Gastrocnemius medialis (tissue), 4 donors: ENCODE measurements at regions not wholly inside any gene's neighbourhood (a gene's known extent, or its start where the extent isn't known, plus 50 kb on each side); places are given as distances from the start of the nearest gene placed in this dataset.

Experiments used
- POLR2A ChIP-seq, 2 donors: fragments of 450-650 bp; IDR thresholded peaks; one replicate each; pipeline ENCODE4 v1.6.1; 2017; ENCODE audit warnings: antibody characterized with exemption in 2 of 2, mild to moderate bottlenecking in 2 of 2, moderate library complexity in 2 of 2
- TF ChIP-seq, protein P1 (sequence below), 5 experiments: fragments of 450-650 bp in 3 of 5; fragments of 200-600 bp in 2 of 5; sonication (generic) in 2 of 5; IDR thresholded peaks in 4 of 5; conservative IDR thresholded peaks in 1 of 5; 1 replicate in 4 of 5; 2 replicates in 1 of 5; pipeline ENCODE4 v1.5.1; 2016 to 2019; ENCODE audit warnings: antibody characterized with exemption in 5 of 5, mild to moderate bottlenecking in 3 of 5, moderate library complexity in 3 of 5

DNA sequence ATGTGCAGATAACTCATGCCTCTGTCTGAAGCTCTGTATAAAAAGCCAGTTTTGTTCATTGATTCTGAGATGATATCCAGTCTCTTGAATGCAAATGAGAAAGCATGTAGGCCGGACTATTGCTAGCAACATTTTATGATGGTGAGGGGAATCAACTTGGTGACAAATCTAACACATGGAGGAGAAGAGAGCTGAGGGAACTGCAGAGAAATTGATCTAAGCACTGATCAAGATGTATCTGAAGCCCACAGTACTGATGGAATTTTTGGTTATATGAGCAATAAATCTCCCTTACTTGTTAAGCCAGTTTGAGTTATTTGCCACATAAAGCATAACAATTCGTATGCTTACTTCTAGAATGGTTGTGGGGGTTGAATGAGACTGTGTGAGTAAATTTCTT is 295.6 kb upstream of the DDHD1 start:
- TF ChIP-seq, protein P1, sequence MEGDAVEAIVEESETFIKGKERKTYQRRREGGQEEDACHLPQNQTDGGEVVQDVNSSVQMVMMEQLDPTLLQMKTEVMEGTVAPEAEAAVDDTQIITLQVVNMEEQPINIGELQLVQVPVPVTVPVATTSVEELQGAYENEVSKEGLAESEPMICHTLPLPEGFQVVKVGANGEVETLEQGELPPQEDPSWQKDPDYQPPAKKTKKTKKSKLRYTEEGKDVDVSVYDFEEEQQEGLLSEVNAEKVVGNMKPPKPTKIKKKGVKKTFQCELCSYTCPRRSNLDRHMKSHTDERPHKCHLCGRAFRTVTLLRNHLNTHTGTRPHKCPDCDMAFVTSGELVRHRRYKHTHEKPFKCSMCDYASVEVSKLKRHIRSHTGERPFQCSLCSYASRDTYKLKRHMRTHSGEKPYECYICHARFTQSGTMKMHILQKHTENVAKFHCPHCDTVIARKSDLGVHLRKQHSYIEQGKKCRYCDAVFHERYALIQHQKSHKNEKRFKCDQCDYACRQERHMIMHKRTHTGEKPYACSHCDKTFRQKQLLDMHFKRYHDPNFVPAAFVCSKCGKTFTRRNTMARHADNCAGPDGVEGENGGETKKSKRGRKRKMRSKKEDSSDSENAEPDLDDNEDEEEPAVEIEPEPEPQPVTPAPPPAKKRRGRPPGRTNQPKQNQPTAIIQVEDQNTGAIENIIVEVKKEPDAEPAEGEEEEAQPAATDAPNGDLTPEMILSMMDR (IDR thresholded peaks at IDR 0.05 in 4 of 5, conservative IDR thresholded peaks at IDR 0.05 in 1 of 5) = no peak
- no peak for TF ChIP-seq POLR2A (IDR thresholded peaks at IDR 0.05)
